Neural crest cell (in vitro differentiated cells): ENCODE measurements at regions not wholly inside any gene's neighbourhood (a gene's known extent, or its start where the extent isn't known, plus 50 kb on each side); places are given as distances from the start of the nearest gene placed in this dataset.
A peak's percentile ranks its signal among the peaks of the same experiment; 100 is the strongest.

ENCODE experiments used
- DNase-seq: peaks from one replicate; pipeline ENCODE4 v3.0.0; 2021; ENCODE audit warnings: low read depth, mixed read lengths, low spot score
- H3K27ac Mint-ChIP-seq: one replicate; pipeline ENCODE4 v1.8.0; 2021; ENCODE audit warnings: mild to moderate bottlenecking, mixed read lengths; ENCODE audit not compliant: unreplicated experiment
- H3K27me3 Mint-ChIP-seq: 2 replicates; pipeline ENCODE4 v1.8.0; 2021; ENCODE audit warnings: low read depth, mild to moderate bottlenecking, mixed read lengths
- H3K36me3 Mint-ChIP-seq: 2 replicates; pipeline ENCODE4 v1.8.0; 2021; ENCODE audit warnings: low read depth, mild to moderate bottlenecking, mixed read lengths
- H3K4me1 Mint-ChIP-seq: 2 replicates; pipeline ENCODE4 v1.8.0; 2021; ENCODE audit warnings: mixed read lengths
- H3K4me3 Mint-ChIP-seq: one replicate; pipeline ENCODE4 v1.8.0; 2021; ENCODE audit warnings: mild to moderate bottlenecking, mixed read lengths
- H3K9me3 Mint-ChIP-seq: 2 replicates; pipeline ENCODE4 v1.8.0; 2021; ENCODE audit warnings: mixed read lengths
- CTCF ChIP-seq: fragments of 200-600 bp; sonication (generic); conservative IDR thresholded peaks from 2 replicates; pipeline ENCODE4 v1.5.0; 2021; ENCODE audit warnings: antibody characterized with exemption, mild to moderate bottlenecking

GRCh38 chr5:102554082-102554481, 55.3 kb upstream of the SLCO6A1 start:
- DNase-seq: no peak
- Mint-ChIP-seq H3K27ac (no peak overlapping the region), H3K4me1 (peaks cover 10% of the 10 kb centered on the region)

GRCh38 chr5:102554728-102555127, 55.9 kb upstream of the SLCO6A1 start:
- Mint-ChIP-seq H3K36me3 (peaks cover 3% of the 10 kb centered on the region), H3K4me3 (no peak overlapping the region), H3K27ac (no peak overlapping the region), H3K4me1 (peaks cover 10% of the 10 kb centered on the region), H3K9me3 (peaks cover 5% of the 10 kb centered on the region), H3K27me3 (no peaks in the 10 kb centered on the region)
- DNase-seq: no peak
- TF ChIP-seq CTCF: peak; percentile 43

More at GRCh38 chr5:102554082-102554481, 55.3 kb upstream of the SLCO6A1 start:
- Mint-ChIP-seq H3K27me3 (no peaks in the 10 kb centered on the region), H3K4me3 (no peak overlapping the region), H3K36me3 (peaks cover 3% of the 10 kb centered on the region), H3K9me3 (peaks cover 3% of the 10 kb centered on the region)
- no peak for TF ChIP-seq CTCF

GRCh38 chr5:102561894-102562760, 63.3 kb upstream of the SLCO6A1 start:
- no peaks in the 10 kb centered on the region for H3K4me1 Mint-ChIP-seq
- H3K9me3 Mint-ChIP-seq: peaks cover 9% of the 10 kb centered on the region
- no peaks in the 10 kb centered on the region for H3K27me3 Mint-ChIP-seq
- no peak overlapping the region for H3K4me3 Mint-ChIP-seq
- peak; percentile 61 for TF ChIP-seq CTCF
- H3K27ac Mint-ChIP-seq: no peak overlapping the region
- DNase-seq: peak; percentile 28
- peaks cover 10% of the 10 kb centered on the region for H3K36me3 Mint-ChIP-seq

- no peaks in the 10 kb centered on the region for H3K9me3 Mint-ChIP-seq
- no peaks in the 10 kb centered on the region for H3K27me3 Mint-ChIP-seq
- H3K27ac Mint-ChIP-seq: no peak overlapping the region
- H3K36me3 Mint-ChIP-seq: no peaks in the 10 kb centered on the region
- no peak for DNase-seq
- no peak for TF ChIP-seq CTCF
- no peak overlapping the region for H3K4me3 Mint-ChIP-seq
- no peaks in the 10 kb centered on the region for H3K4me1 Mint-ChIP-seq
Measured at GRCh38 chr5:102570747-102571146, 71.9 kb upstream of the SLCO6A1 start.

GRCh38 chr5:102578362-102578761, 79.6 kb upstream of the SLCO6A1 start:
- Mint-ChIP-seq H3K4me1 (no peaks in the 10 kb centered on the region), H3K27ac (no peak overlapping the region), H3K36me3 (no peaks in the 10 kb centered on the region), H3K4me3 (no peak overlapping the region), H3K9me3 (no peaks in the 10 kb centered on the region), H3K27me3 (no peaks in the 10 kb centered on the region)
- no peak for TF ChIP-seq CTCF
- no peak for DNase-seq
